ENCODE measurements at regions not wholly inside any gene's neighbourhood (a gene's known extent, or its start where the extent isn't known, plus 50 kb on each side); places are given as distances from the start of the nearest gene placed in this dataset.

- Mint-ChIP-seq H3K27ac (no peak overlapping the region), H3K27me3 (ENCODE audit: low read depth) (no peaks in the 10 kb centered on the region; the same call in 1 of the 2 replicates), H3K9me3 (no peaks in the 10 kb centered on the region), H3K4me1 (peaks cover 22 to 53% of the 10 kb centered on the region in 2 experiments), H3K4me3 (no peak overlapping the region), H3K36me3 (ENCODE audit: insufficient read depth in 1 of 3, low read depth in 3 of 3) (peaks cover 10 to 31% (median 19%) of the 10 kb centered on the region in 3 experiments)
- Histone ChIP-seq H3K27ac (ENCODE audit: insufficient read length, low read depth, low read length) (no peak overlapping the region), H3K23me2 (ENCODE audit: insufficient read length, low read depth, low read length, poor library complexity, severe bottlenecking) (no peaks in the 10 kb centered on the region), H3K14ac (ENCODE audit: insufficient read depth, low read length) (no peak overlapping the region), H3K23ac (ENCODE audit: insufficient read length, low read depth, low read length) (no peak overlapping the region), H4K8ac (replicated peaks; ENCODE audit: insufficient read length, low read depth, low read length) (no peak overlapping the region), H2BK15ac (ENCODE audit: low read depth, low read length) (no peak overlapping the region), H3K79me1 (ENCODE audit: insufficient read depth, low read depth, low read length, poor library complexity, severe bottlenecking) (no peaks in the 10 kb centered on the region), H2BK120ac (ENCODE audit: low read depth, low read length, poor library complexity, severe bottlenecking) (no peak overlapping the region), H3K18ac (ENCODE audit: insufficient read length, low read depth, low read length) (no peak overlapping the region), H4K5ac (ENCODE audit: insufficient read length, low read depth, low read length) (no peak overlapping the region), H3K27me3 (ENCODE audit: insufficient read depth, low read length) (no peaks in the 10 kb centered on the region), H3K56ac (ENCODE audit: insufficient read length, low read depth, low read length) (no peak overlapping the region), H2AK5ac (ENCODE audit: insufficient read length, low read length) (no peak overlapping the region), H3K79me2 (ENCODE audit: insufficient read depth, low read length) (no peaks in the 10 kb centered on the region), H3K4me1 (ENCODE audit: insufficient read depth, low read length) (peaks cover 3% of the 10 kb centered on the region; the same call in 1 of the 2 replicates), H3K4ac (ENCODE audit: low read depth, low read length) (no peak overlapping the region), H2BK5ac (ENCODE audit: insufficient read length, low read length) (no peak overlapping the region), H3K9me3 (ENCODE audit: control insufficient read depth, low read depth, low read length) (no peaks in the 10 kb centered on the region), H3K9ac (ENCODE audit: extremely low read depth, insufficient read length, low read length) (no peak overlapping the region), H2AFZ (ENCODE audit: low read length) (no peak overlapping the region), H4K20me1 (ENCODE audit: control insufficient read depth, insufficient read depth, insufficient read length) (no peaks in the 10 kb centered on the region), H2BK20ac (ENCODE audit: low read depth, low read length, poor library complexity, severe bottlenecking) (no peak overlapping the region), H3T11ph (ENCODE audit: low read length) (no peak overlapping the region), H2BK12ac (ENCODE audit: insufficient read length, low read depth, low read length) (no peak overlapping the region), H4K91ac (ENCODE audit: insufficient read length, low read depth, low read length) (no peak overlapping the region), H3K4me2 (ENCODE audit: insufficient read depth, insufficient read length, low read length) (no peak overlapping the region)
- no CpG with 5 or more reads among the region's 3 CpGs for WGBS (ENCODE audit: extremely low coverage, insufficient read length, low lambda C conversion rate)
- no peak for DNase-seq
- TF ChIP-seq CTCF (conservative IDR thresholded peaks at IDR 0.05), result no peak
Observed at GRCh38 chr9:115482747-115483146, 364.8 kb upstream of the TNC start.
